Esophagus muscularis mucosa (tissue), 4 donors: ENCODE measurements at regions not wholly inside any gene's neighbourhood (a gene's known extent, or its start where the extent isn't known, plus 50 kb on each side); places are given as distances from the start of the nearest gene placed in this dataset.

Source experiments
- DNase-seq: peaks from one replicate; pipeline ENCODE4 v3.0.0-alpha.2; 2017; ENCODE audit errors: extremely low spot score
- H3K27ac ChIP-seq, 4 donors: fragments of 200-600 bp; sonication (generic); replicated peaks in 1 of 4; 1 replicate in 3 of 4; 2 replicates in 1 of 4; pipeline ENCODE4 v1.5.1; 2016 to 2019; ENCODE audit warnings: mild to moderate bottlenecking in 1 of 4
- H3K27me3 ChIP-seq, 4 donors: fragments of 200-600 bp; sonication (generic); one replicate each; pipeline versions ENCODE4 v1.5.1 to v1.6.0; 2016 to 2019
- H3K36me3 ChIP-seq, 4 donors: fragments of 200-600 bp; sonication (generic); one replicate each; pipeline ENCODE4 v1.5.1; 2016 to 2019
- H3K4me1 ChIP-seq, 4 donors: fragments of 200-600 bp; sonication (generic); one replicate each; pipeline ENCODE4 v1.5.1; 2016 to 2019
- H3K4me3 ChIP-seq, 4 donors: fragments of 200-600 bp; sonication (generic); 1 replicate in 2 of 4; 2 replicates in 2 of 4; pipeline ENCODE4 v1.5.1; 2016 to 2019; ENCODE audit warnings: mild to moderate bottlenecking in 4 of 4, moderate library complexity in 1 of 4
- H3K9me3 ChIP-seq, 4 donors: fragments of 200-600 bp; sonication (generic); 1 replicate in 3 of 4; 2 replicates in 1 of 4; pipeline ENCODE4 v1.5.1; 2016 to 2019
- CTCF ChIP-seq, 3 experiments: fragments of 200-600 bp in 2 of 3; fragments of 450-650 bp in 1 of 3; sonication (generic) in 2 of 3; IDR thresholded peaks; one replicate each; pipeline ENCODE4 v1.5.1; 2017 to 2019; ENCODE audit warnings: antibody characterized with exemption in 3 of 3, mild to moderate bottlenecking in 2 of 3, moderate library complexity in 1 of 3
- EP300 ChIP-seq: sonication (generic); formaldehyde crosslinking; IDR thresholded peaks from one replicate; pipeline ENCODE4 v1.6.1; 2017; ENCODE audit warnings: antibody characterized with exemption
- POLR2A ChIP-seq: fragments of 450-650 bp; IDR thresholded peaks from one replicate; pipeline ENCODE4 v1.6.1; 2017; ENCODE audit warnings: antibody characterized with exemption, moderate library complexity, mild to moderate bottlenecking, low read depth
- POLR2AphosphoS5 ChIP-seq, 2 donors: sonication (generic); formaldehyde crosslinking; IDR thresholded peaks; one replicate each; pipeline ENCODE4 v1.6.1; 2017; ENCODE audit warnings: antibody characterized with exemption in 2 of 2
- WGBS: methylation state at CpG from one replicate; pipeline ENCODE4 v1.1.5; 2018; 5-methylcytosine and 5-hydroxymethylcytosine counted together
- intact Hi-C: fragments of 100-400 bp; cut with DNase I; formaldehyde crosslinking; loops from one replicate; pipeline ENCODE4 v1.15.1; 2023

DNA sequence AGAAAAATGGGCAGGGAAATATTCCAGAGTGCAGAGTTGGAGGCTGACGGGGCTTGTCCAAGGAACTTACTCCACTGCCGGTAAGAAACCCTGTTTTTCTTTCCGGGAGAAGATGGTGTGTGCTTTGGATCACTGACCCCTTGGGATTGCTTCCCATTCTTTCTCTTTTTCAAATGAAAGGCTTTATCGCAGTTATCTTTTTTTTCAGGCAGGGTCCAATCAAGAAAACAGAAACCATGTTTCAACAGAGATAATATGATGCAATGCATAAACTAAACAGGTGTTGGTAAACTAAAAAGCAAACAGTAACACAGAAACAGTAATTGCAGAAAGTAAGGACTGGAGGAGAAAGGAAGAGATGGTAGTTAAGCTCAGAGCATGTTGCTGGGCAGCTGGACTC lies 145.1 kb downstream of the LYPLAL1 start:
- no peak overlapping the region for H3K27ac ChIP-seq
- peaks cover 0 to 12% (median 5%) of the 10 kb centered on the region in 4 donors for H3K9me3 ChIP-seq
- H3K4me3 ChIP-seq, result no peak overlapping the region
- WGBS, result 93% methylated on average over 4 of the region's 4 CpGs
- no peak for DNase-seq
- TF ChIP-seq CTCF (IDR thresholded peaks at IDR 0.05), result no peak
- TF ChIP-seq POLR2A, result no peak
- no peak for TF ChIP-seq EP300
- TF ChIP-seq POLR2AphosphoS5 (IDR thresholded peaks at IDR 0.05), result no peak
- intact Hi-C loops, result no loop called here
- no peaks in the 10 kb centered on the region for H3K27me3 ChIP-seq
- peaks cover 0 to 6% (median 0%) of the 10 kb centered on the region in 4 donors for H3K4me1 ChIP-seq
- no peaks in the 10 kb centered on the region for H3K36me3 ChIP-seq

GRCh38 chr1:219317762-219318353 lies 144.2 kb downstream of the LYPLAL1 start:
- Histone ChIP-seq H3K36me3 (no peaks in the 10 kb centered on the region), H3K4me1 (peaks cover 0 to 6% (median 0%) of the 10 kb centered on the region in 4 donors), H3K9me3 (peaks cover 0 to 12% (median 5%) of the 10 kb centered on the region in 4 donors), H3K27ac (no peak overlapping the region), H3K4me3 (no peak overlapping the region), H3K27me3 (no peaks in the 10 kb centered on the region)
- DNase-seq, result no peak
- TF ChIP-seq POLR2AphosphoS5 (IDR thresholded peaks at IDR 0.05) (no peak), CTCF (IDR thresholded peaks at IDR 0.05) (no peak), EP300 (no peak), POLR2A (no peak)
- intact Hi-C loops, result no loop called here
- 76% methylated on average over 3 of the region's 3 CpGs for WGBS

DNA sequence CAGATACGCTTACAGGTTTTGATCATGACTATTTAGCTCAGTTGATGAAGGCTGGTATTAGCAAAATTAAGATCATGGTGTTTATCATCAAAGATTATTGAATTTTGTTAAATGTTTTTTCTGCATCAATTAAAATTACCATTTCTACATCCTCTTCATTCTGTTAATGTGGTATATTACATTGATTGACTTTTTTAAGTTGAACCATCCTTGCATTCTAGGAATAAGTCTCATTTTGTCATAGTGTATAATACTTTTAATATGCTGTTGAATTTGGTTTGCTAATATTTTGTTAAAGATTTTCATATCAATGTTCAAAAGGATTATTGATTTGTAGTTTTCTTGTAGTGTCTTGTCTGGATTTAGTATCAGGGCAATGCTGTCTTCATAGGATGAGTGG lies 142.4 kb downstream of the LYPLAL1 start:
- Histone ChIP-seq H3K4me1 (no peaks in the 10 kb centered on the region), H3K36me3 (no peaks in the 10 kb centered on the region), H3K9me3 (peaks cover 0 to 12% (median 5%) of the 10 kb centered on the region in 4 donors), H3K27ac (no peak overlapping the region), H3K4me3 (no peak overlapping the region), H3K27me3 (no peaks in the 10 kb centered on the region)
- TF ChIP-seq CTCF (IDR thresholded peaks at IDR 0.05) (no peak), POLR2AphosphoS5 (IDR thresholded peaks at IDR 0.05) (no peak), POLR2A (no peak), EP300 (no peak)
- WGBS, result 92% methylated on average over 1 of the region's 1 CpG
- intact Hi-C loops, result no loop called here
- DNase-seq, result no peak

GRCh38 chr1:219313961-219314360 lies 140.3 kb downstream of the LYPLAL1 start:
- 97% methylated on average over 2 of the region's 2 CpGs for WGBS
- Histone ChIP-seq H3K4me3 (no peak overlapping the region), H3K27ac (no peak overlapping the region), H3K27me3 (no peaks in the 10 kb centered on the region), H3K36me3 (peaks cover 0 to 3% (median 0%) of the 10 kb centered on the region in 4 donors), H3K4me1 (no peaks in the 10 kb centered on the region), H3K9me3 (peaks cover 0 to 12% (median 5%) of the 10 kb centered on the region in 4 donors)
- no peak for TF ChIP-seq CTCF (IDR thresholded peaks at IDR 0.05)
- TF ChIP-seq POLR2AphosphoS5 (IDR thresholded peaks at IDR 0.05), result no peak
- no peak for TF ChIP-seq EP300
- no peak for TF ChIP-seq POLR2A
- intact Hi-C loops, result no loop called here
- no peak for DNase-seq

- Histone ChIP-seq H3K27ac (no peak overlapping the region), H3K4me1 (no peaks in the 10 kb centered on the region), H3K36me3 (peaks cover 0 to 3% (median 0%) of the 10 kb centered on the region in 4 donors), H3K4me3 (no peak overlapping the region), H3K9me3 (peaks cover 0 to 12% (median 5%) of the 10 kb centered on the region in 4 donors), H3K27me3 (no peaks in the 10 kb centered on the region)
- intact Hi-C loops, result no loop called here
- 74% methylated on average over 3 of the region's 3 CpGs for WGBS
- no peak for TF ChIP-seq POLR2AphosphoS5 (IDR thresholded peaks at IDR 0.05)
- no peak for TF ChIP-seq EP300
- TF ChIP-seq POLR2A, result no peak
- TF ChIP-seq CTCF (IDR thresholded peaks at IDR 0.05), result no peak
- no peak for DNase-seq
Observed at GRCh38 chr1:219312967-219313366, 139.3 kb downstream of the LYPLAL1 start.
